HL-60 (cell line): ENCODE measurements at regions not wholly inside any gene's neighbourhood (a gene's known extent, or its start where the extent isn't known, plus 50 kb on each side); places are given as distances from the start of the nearest gene placed in this dataset.

Experiments
- DNase-seq, 2 experiments: peaks; one replicate each; pipeline ENCODE4 v3.0.0-alpha.2; 2010 to 2020; ENCODE audit warnings: low read depth in 1 of 2, low spot score in 1 of 2
- H3K27ac ChIP-seq: fragments of 250-450 bp; sonication (Bioruptor Pico); replicated peaks from 2 replicates; pipeline ENCODE4 v1.5.1; 2020; ENCODE audit warnings: mild to moderate bottlenecking, moderate library complexity
- H3K27me3 ChIP-seq: fragments of 250-450 bp; sonication (Bioruptor Pico); 2 replicates; pipeline ENCODE4 v1.5.1; 2021; ENCODE audit warnings: mild to moderate bottlenecking, moderate library complexity; ENCODE audit not compliant: insufficient read depth, poor library complexity, severe bottlenecking
- H3K4me3 ChIP-seq: replicated peaks from 2 replicates; pipeline ENCODE4 v1.5.1; 2011; ENCODE audit warnings: mild to moderate bottlenecking, control low read depth, low read length; ENCODE audit not compliant: insufficient read depth
- GABPA ChIP-seq: IDR thresholded peaks from 2 replicates; pipeline ENCODE4 v1.6.1; 2012; ENCODE audit warnings: low read depth
- POLR2AphosphoS5 ChIP-seq: IDR thresholded peaks from 2 replicates; pipeline ENCODE4 v1.6.1; 2012; ENCODE audit warnings: low read depth
- SPI1 ChIP-seq: IDR thresholded peaks from 2 replicates; pipeline ENCODE4 v1.6.1; 2012; ENCODE audit warnings: low read depth, mild to moderate bottlenecking, borderline replicate concordance
- TF ChIP-seq, protein P1 (sequence below): IDR thresholded peaks from one replicate; pipeline ENCODE4 v1.5.1; 2011; ENCODE audit warnings: low read length, control low read depth, inconsistent platforms; ENCODE audit not compliant: insufficient read depth
- TF ChIP-seq, protein P2 (sequence below): IDR thresholded peaks from 2 replicates; pipeline ENCODE4 v1.6.1; 2012; ENCODE audit warnings: low read depth; ENCODE audit not compliant: insufficient replicate concordance

DNA sequence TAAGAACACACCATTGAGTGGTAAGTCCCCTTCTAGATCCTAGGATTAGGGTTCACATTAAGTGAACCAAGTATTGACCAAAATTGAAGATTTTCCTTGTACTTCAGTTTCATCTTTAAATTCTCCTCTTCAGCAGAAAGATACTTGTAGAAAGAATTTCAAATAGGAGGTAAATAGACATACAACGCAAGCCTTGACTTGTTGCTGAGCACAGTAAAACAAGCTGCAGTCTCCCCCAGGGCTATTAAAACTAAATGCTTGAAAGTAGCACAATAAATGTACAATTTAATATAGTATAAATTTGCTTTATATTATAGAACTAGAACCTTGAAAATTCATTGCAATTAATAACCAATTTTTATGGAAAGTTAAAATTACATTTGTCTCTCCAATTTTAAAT lies 170.1 kb upstream of the TARS1 start:
- TF ChIP-seq, protein P1, sequence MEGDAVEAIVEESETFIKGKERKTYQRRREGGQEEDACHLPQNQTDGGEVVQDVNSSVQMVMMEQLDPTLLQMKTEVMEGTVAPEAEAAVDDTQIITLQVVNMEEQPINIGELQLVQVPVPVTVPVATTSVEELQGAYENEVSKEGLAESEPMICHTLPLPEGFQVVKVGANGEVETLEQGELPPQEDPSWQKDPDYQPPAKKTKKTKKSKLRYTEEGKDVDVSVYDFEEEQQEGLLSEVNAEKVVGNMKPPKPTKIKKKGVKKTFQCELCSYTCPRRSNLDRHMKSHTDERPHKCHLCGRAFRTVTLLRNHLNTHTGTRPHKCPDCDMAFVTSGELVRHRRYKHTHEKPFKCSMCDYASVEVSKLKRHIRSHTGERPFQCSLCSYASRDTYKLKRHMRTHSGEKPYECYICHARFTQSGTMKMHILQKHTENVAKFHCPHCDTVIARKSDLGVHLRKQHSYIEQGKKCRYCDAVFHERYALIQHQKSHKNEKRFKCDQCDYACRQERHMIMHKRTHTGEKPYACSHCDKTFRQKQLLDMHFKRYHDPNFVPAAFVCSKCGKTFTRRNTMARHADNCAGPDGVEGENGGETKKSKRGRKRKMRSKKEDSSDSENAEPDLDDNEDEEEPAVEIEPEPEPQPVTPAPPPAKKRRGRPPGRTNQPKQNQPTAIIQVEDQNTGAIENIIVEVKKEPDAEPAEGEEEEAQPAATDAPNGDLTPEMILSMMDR, result no peak
- TF ChIP-seq SPI1, result no peak
- no peak for TF ChIP-seq GABPA
- TF ChIP-seq, protein P2, sequence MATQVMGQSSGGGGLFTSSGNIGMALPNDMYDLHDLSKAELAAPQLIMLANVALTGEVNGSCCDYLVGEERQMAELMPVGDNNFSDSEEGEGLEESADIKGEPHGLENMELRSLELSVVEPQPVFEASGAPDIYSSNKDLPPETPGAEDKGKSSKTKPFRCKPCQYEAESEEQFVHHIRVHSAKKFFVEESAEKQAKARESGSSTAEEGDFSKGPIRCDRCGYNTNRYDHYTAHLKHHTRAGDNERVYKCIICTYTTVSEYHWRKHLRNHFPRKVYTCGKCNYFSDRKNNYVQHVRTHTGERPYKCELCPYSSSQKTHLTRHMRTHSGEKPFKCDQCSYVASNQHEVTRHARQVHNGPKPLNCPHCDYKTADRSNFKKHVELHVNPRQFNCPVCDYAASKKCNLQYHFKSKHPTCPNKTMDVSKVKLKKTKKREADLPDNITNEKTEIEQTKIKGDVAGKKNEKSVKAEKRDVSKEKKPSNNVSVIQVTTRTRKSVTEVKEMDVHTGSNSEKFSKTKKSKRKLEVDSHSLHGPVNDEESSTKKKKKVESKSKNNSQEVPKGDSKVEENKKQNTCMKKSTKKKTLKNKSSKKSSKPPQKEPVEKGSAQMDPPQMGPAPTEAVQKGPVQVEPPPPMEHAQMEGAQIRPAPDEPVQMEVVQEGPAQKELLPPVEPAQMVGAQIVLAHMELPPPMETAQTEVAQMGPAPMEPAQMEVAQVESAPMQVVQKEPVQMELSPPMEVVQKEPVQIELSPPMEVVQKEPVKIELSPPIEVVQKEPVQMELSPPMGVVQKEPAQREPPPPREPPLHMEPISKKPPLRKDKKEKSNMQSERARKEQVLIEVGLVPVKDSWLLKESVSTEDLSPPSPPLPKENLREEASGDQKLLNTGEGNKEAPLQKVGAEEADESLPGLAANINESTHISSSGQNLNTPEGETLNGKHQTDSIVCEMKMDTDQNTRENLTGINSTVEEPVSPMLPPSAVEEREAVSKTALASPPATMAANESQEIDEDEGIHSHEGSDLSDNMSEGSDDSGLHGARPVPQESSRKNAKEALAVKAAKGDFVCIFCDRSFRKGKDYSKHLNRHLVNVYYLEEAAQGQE, result no peak
- TF ChIP-seq POLR2AphosphoS5, result no peak
- Histone ChIP-seq H3K27ac (no peak overlapping the region), H3K4me3 (no peak overlapping the region), H3K27me3 (no peaks in the 10 kb centered on the region)
- no peak for DNase-seq

DNA sequence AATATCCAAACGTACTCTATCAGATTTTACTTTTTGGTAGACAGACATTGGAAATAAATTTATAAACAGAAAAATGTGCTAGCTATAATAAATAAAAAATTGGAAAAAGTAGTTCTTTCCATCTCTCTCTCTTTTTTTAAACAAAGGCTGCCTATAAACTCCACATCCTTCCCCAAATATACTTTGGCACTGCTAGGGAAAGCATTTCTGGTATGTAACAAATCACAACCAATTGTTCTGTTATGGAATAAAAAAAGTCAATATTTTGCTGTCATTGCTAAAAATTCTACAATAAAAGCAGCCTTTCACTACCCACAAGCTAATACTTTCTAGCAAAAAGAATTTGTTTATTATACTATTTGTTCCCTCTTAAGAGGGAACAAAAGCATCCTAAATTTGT lies 169.2 kb upstream of the TARS1 start:
- H3K27ac ChIP-seq, result no peak overlapping the region
- H3K27me3 ChIP-seq, result no peaks in the 10 kb centered on the region
- no peak for DNase-seq
- TF ChIP-seq, protein P2, result no peak
- no peak for TF ChIP-seq SPI1
- TF ChIP-seq POLR2AphosphoS5, result no peak
- TF ChIP-seq, protein P1, result no peak
- no peak for TF ChIP-seq GABPA
- H3K4me3 ChIP-seq, result no peak overlapping the region

DNA sequence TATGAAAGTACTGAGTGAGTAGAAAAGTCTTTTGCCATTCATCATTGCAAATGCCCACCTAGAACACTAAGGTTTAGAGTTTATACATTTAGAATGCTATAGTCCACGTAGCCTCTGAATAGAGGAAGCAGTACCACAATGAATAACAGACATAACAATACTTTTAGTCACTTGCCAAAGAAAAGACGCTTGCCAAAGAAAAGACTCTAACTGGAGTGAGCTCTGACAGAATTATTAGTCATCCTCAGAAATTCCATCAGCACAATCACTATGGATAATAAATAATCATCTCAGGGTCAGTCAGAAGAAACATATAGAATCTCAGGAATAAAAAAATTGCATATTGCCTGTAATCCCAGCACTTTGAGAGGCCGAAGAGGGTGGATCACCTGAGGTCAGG lies 168.5 kb upstream of the TARS1 start:
- TF ChIP-seq SPI1 (no peak), POLR2AphosphoS5 (no peak), GABPA (no peak)
- TF ChIP-seq, protein P2, result no peak
- TF ChIP-seq, protein P1, result no peak
- H3K4me3 ChIP-seq, result no peak overlapping the region
- no peak overlapping the region for H3K27ac ChIP-seq
- no peak for DNase-seq
- H3K27me3 ChIP-seq, result no peaks in the 10 kb centered on the region
